ENCODE measurements at regions not wholly inside any gene's neighbourhood (a gene's known extent, or its start where the extent isn't known, plus 50 kb on each side); places are given as distances from the start of the nearest gene placed in this dataset.

- no peak for DNase-seq
Measured at GRCh38 chr15:69798481-69799250, 299.1 kb downstream of the TLE3 start.

- DNase-seq: no peak
Measured at GRCh38 chr15:69801144-69801543, 296.6 kb downstream of the TLE3 start.

- no peak for DNase-seq
Measured at GRCh38 chr15:69802432-69802831, 295.3 kb downstream of the TLE3 start.

- DNase-seq: no peak
Measured at GRCh38 chr15:69804786-69805185, 292.9 kb downstream of the TLE3 start.

GRCh38 chr15:69805248-69805953 lies 292.3 kb downstream of the TLE3 start:
- no peak for DNase-seq

GRCh38 chr15:69806287-69806915 lies 291.3 kb downstream of the TLE3 start:
- no peak for DNase-seq

GRCh38 chr15:69807721-69808120 lies 290.0 kb downstream of the TLE3 start:
- no peak for DNase-seq

- DNase-seq: no peak
Measured at GRCh38 chr15:69808756-69809155, 289.0 kb downstream of the TLE3 start.

- DNase-seq: no peak
Measured at GRCh38 chr15:69809421-69809820, 288.3 kb downstream of the TLE3 start.

- DNase-seq: no peak
Measured at GRCh38 chr15:69810431-69811354, 287.0 kb downstream of the TLE3 start.

- no peak for DNase-seq
Measured at GRCh38 chr15:69812861-69813261, 284.9 kb downstream of the TLE3 start.

GRCh38 chr15:69813881-69814280 lies 283.8 kb downstream of the TLE3 start:
- no peak for DNase-seq

- no peak for DNase-seq
Measured at GRCh38 chr15:69814932-69815331, 282.8 kb downstream of the TLE3 start.

- no peak for DNase-seq
Measured at GRCh38 chr15:69815793-69816192, 281.9 kb downstream of the TLE3 start.

- no peak for DNase-seq
Measured at GRCh38 chr15:69816522-69816921, 281.2 kb downstream of the TLE3 start.

- no peak for DNase-seq
Measured at GRCh38 chr15:69818529-69818928, 279.2 kb downstream of the TLE3 start.

GRCh38 chr15:69819371-69819770 lies 278.3 kb downstream of the TLE3 start:
- DNase-seq: no peak

- DNase-seq: no peak
Measured at GRCh38 chr15:69820819-69821218, 276.9 kb downstream of the TLE3 start.

GRCh38 chr15:69823223-69823907 lies 274.4 kb downstream of the TLE3 start:
- no peak for DNase-seq

- DNase-seq: no peak
Measured at GRCh38 chr15:69824075-69824876, 273.4 kb downstream of the TLE3 start.

GRCh38 chr15:69824877-69825406 lies 272.8 kb downstream of the TLE3 start:
- DNase-seq: no peak

Measured in midbrain (tissue), 1 donor.